Left renal pelvis (tissue), 4 donors: ENCODE measurements at regions not wholly inside any gene's neighbourhood (a gene's known extent, or its start where the extent isn't known, plus 50 kb on each side); places are given as distances from the start of the nearest gene placed in this dataset.

Experiments used
- DNase-seq, 4 donors: peaks; one replicate each; pipeline ENCODE4 v3.0.0-alpha.2; 2013; ENCODE audit warnings: low read depth in 4 of 4, low spot score in 3 of 4

GRCh38 chr2:120985174-120985996 lies 249.7 kb downstream of the GLI2 start:
- no peak for DNase-seq

- DNase-seq, result no peak
Observed at GRCh38 chr2:120985997-120986651, 250.5 kb downstream of the GLI2 start.

DNA sequence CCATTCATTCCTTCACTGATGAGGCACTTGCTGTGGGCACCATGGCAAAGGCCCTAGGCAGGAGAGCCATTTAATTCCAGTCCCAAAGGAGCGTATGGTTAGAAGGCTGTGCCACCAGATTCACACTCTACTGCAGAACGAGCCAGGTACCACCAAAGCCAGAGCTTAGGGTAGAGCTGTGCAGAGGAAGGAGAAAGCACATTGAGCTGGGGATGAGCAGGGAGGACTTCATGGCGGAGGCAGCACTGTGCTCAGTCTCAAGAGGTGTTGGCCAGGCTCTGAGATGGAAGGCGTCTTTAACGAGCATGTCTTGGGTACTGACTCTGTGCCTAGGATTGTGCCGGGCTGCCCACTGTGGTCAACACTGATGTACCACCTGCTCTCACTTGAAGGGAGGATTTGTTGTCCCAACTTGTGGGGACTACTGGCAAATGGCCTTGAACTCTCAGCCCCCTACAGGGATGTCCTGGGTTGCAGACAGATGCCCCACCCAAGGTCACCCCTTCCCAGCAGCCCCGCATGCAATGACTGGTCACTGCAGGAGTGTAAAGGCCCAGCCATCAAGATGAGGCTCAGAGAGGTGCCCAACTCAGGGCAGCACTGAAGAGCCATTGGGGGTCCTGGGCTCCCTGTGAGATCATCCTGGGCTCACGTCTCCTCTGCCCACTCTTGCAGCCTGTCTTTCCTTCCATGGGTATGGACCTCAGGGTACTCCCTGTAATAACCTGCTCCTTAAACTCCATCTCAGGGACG lies 251.4 kb downstream of the GLI2 start:
- DNase-seq, result no peak

DNA sequence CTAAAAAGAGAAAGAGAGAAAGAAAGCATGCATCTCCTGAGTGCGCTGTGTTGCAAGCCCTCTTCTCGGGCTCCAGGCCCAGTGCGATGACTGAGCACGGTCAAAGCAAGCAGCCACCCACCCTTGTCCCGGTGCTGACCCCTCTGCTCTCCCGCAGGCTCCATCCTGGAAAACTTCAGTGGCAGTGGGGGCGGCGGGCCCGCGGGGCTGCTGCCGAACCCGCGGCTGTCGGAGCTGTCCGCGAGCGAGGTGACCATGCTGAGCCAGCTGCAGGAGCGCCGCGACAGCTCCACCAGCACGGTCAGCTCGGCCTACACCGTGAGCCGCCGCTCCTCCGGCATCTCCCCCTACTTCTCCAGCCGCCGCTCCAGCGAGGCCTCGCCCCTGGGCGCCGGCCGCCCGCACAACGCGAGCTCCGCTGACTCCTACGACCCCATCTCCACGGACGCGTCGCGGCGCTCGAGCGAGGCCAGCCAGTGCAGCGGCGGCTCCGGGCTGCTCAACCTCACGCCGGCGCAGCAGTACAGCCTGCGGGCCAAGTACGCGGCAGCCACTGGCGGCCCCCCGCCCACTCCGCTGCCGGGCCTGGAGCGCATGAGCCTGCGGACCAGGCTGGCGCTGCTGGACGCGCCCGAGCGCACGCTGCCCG lies 252.5 kb downstream of the GLI2 start:
- no peak for DNase-seq

DNA sequence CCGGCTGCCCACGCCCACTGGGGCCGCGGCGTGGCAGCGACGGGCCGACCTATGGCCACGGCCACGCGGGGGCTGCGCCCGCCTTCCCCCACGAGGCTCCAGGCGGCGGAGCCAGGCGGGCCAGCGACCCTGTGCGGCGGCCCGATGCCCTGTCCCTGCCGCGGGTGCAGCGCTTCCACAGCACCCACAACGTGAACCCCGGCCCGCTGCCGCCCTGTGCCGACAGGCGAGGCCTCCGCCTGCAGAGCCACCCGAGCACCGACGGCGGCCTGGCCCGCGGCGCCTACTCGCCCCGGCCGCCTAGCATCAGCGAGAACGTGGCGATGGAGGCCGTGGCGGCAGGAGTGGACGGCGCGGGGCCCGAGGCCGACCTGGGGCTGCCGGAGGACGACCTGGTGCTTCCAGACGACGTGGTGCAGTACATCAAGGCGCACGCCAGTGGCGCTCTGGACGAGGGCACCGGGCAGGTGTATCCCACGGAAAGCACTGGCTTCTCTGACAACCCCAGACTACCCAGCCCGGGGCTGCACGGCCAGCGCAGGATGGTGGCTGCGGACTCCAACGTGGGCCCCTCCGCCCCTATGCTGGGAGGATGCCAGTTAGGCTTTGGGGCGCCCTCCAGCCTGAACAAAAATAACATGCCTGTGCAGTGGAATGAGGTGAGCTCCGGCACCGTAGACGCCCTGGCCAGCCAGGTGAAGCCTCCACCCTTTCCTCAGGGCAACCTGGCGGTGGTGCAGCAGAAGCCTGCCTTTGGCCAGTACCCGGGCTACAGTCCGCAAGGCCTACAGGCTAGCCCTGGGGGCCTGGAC lies 253.2 kb downstream of the GLI2 start:
- DNase-seq, result no peak

DNA sequence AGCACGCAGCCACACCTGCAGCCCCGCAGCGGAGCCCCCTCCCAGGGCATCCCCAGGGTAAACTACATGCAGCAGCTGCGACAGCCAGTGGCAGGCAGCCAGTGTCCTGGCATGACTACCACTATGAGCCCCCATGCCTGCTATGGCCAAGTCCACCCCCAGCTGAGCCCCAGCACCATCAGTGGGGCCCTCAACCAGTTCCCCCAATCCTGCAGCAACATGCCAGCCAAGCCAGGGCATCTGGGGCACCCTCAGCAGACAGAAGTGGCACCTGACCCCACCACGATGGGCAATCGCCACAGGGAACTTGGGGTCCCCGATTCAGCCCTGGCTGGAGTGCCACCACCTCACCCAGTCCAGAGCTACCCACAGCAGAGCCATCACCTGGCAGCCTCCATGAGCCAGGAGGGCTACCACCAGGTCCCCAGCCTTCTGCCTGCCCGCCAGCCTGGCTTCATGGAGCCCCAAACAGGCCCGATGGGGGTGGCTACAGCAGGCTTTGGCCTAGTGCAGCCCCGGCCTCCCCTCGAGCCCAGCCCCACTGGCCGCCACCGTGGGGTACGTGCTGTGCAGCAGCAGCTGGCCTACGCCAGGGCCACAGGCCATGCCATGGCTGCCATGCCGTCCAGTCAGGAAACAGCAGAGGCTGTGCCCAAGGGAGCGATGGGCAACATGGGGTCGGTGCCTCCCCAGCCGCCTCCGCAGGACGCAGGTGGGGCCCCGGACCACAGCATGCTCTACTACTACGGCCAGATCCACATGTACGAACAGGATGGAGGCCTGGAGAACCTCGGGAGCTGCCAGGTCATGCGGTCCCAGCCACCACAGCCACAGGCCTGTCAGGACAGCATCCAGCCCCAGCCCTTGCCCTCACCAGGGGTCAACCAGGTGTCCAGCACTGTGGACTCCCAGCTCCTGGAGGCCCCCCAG lies 254.1 kb downstream of the GLI2 start:
- no peak for DNase-seq

DNA sequence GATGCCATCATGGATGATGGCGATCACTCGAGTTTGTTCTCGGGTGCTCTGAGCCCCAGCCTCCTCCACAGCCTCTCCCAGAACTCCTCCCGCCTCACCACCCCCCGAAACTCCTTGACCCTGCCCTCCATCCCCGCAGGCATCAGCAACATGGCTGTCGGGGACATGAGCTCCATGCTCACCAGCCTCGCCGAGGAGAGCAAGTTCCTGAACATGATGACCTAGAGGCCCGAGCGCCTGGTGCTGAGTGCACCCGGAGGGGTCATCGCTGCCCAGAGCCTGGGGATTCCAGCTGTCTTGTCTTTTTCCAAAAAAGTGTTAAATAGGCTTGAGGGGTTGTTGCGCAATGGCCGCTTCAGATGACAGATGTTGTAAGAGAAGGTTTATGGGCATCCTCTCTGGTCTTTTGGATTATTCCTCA lies 254.8 kb downstream of the GLI2 start:
- no peak for DNase-seq

DNA sequence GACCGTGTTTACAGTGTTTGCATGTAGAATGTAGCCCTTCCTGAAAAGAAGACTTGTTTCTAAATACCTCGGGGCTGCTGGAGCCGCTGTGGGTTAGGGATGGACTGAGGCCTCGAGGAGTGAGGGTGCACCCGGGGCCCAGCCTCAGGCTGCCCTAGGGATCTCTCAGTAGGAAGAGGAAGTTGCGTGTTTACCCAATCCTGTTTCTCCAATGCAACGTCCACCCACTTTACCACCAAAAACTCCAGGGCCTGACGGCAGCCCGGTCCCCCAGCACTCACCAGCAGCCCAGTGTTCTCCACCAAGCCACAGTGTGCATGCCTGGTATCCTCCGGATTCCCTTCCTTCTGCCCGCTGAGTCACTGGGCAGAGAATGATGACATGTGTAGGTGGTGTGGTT lies 255.8 kb downstream of the GLI2 start:
- DNase-seq, result no peak

DNA sequence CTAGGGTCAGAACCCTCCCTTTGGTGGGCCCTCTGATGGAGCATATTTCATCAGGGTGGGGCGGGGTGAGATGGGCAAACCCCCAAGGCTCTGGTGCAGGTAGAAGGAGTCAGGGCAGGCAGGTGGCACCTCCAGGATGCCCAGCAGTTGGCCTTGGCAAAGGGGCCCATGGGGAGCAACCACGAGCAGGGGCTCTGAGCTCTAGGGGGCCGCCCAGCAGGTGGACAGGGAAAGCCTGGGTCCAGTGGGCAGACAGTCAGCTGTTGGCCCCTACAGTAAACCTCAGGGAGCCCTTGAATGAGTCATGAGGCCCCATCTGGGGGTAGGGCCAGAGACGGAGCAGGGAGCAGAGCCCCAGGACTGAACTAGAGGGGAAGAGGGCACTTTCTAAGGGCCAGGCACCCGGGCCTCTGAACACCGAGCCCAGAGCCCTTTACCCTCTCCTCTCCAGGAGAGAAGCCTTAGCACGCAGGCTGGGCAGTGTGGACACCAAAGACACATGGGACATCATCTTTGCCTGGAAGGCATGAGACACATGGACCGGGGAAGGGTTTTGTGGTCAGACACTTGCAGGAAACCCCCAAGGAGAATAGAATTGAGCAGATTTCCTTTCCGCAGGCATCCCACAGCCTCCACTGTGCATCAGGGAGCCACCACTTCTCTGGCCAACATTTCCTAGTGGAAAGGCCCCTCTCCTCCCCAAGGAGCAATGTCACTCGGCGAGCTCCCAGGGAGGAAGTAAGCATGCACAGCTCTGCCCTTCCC lies 257.3 kb downstream of the GLI2 start:
- DNase-seq, result no peak

DNA sequence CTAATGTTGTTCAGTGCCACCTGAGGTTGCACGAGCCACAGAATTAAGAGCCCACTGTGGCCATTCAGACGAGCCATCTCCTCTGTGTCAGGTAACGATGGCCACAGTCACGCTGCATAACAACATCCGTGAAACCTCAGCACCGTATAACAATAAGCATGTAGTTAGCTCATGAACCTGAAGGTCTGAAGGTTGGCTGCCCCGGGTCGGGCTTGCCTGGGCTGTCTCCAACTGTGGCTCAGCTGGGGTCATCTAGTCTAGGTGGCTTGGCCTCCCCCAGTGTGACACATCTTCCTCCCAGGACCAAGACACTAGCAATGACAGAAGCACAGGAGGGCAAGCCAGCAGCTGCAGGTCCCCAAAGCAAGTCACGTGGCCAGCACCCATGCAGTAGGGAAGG lies 258.0 kb downstream of the GLI2 start:
- no peak for DNase-seq

- no peak for DNase-seq
Observed at GRCh38 chr2:120994301-120994995, 258.8 kb downstream of the GLI2 start.

DNA sequence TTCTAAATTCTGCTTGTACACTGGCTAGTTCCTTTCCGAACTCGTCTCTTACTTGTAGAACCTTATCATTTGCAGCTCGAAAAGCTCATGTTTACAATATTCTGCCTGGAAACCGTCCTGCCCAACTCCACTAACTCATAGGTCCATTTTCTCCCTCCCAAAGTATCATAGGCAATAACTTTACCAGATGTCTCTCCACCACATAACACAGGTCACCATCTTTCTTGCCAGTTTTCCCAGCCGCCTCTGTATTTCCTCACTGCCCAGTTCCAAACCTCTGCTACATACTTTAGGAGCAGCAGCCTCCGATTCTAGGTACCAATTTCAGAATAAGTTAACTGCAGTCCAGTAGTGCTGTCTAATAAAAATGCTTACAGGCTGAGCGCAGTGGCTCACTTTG lies 259.5 kb downstream of the GLI2 start:
- DNase-seq, result no peak

GRCh38 chr2:120995656-120996190 lies 260.1 kb downstream of the GLI2 start:
- no peak for DNase-seq

GRCh38 chr2:120999377-121000097 lies 263.9 kb downstream of the GLI2 start:
- DNase-seq, result no peak

DNA sequence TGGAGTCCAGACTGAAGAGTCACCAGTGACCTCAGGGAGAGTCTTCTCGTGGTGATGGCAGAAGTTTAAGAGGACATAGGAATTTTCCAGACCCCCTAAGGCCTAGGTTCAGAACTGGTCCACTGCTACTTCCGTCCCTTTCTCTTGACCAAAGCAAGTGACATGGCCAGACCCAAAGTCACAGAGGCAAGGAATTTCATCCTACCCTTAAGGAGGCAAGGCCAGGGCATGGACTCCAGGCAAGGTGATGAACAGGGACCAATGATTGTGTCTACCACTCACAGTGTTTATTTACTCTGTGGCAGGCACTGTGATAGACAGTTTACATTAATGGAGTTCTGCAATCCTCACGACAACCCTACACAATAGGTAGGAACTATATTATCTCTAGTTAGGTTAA lies 265.1 kb downstream of the GLI2 start:
- DNase-seq, result no peak

- no peak for DNase-seq
Observed at GRCh38 chr2:121001641-121002040, 266.0 kb downstream of the GLI2 start.

GRCh38 chr2:121002597-121002996 lies 266.9 kb downstream of the GLI2 start:
- DNase-seq, result no peak
